Renal cortex interstitium (tissue), 11 donors: ENCODE measurements at regions not wholly inside any gene's neighbourhood (a gene's known extent, or its start where the extent isn't known, plus 50 kb on each side); places are given as distances from the start of the nearest gene placed in this dataset.

Experiments used
- DNase-seq, 11 donors: peaks; one replicate each; pipeline ENCODE4 v3.0.0-alpha.2; 2013; ENCODE audit warnings: low read depth in 9 of 11, low spot score in 4 of 11; ENCODE audit errors: extremely low read depth in 1 of 11

- DNase-seq = no peak
Observed at GRCh38 chr22:49600468-49600867, 227.2 kb downstream of the BRD1 start.

DNA sequence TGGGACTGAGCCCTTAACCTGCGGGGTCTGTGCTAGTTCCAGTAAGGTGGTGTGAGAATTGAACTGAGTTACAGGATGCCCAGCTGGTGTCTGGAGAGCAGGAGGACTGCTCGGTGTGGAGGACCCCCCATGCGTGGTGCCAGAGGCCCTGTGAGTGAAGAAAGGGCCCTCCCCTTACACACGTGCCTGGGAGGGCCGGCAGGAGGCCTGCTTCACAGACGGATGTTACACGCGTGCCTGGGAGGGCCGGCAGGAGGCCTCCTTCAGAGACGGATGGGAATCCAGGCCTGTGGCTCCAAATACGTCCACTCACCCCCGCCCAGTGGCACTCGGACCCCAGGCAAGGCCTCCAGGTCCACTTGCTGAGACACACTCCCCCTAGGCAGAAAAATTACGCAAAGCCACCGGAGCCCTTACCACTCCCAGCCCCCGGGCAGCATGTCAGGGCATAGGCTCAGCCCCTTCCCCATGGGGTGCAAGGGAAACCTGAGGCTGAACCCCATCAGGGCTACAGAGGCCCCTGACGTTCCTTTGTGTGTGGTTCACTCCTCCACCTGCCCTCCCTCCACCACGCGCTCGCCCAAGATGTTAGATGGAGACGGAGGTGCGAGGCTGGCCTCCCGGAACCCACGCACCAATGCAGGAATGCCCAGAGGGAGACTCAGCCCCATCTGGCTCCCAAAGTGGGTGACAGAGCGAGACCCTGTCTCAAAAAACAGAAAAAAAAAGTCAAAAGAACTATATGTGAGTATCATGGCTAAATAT lies 227.8 kb downstream of the BRD1 start:
- DNase-seq = no peak

- DNase-seq = no peak
Observed at GRCh38 chr22:49599039-49599438, 228.6 kb downstream of the BRD1 start.

DNA sequence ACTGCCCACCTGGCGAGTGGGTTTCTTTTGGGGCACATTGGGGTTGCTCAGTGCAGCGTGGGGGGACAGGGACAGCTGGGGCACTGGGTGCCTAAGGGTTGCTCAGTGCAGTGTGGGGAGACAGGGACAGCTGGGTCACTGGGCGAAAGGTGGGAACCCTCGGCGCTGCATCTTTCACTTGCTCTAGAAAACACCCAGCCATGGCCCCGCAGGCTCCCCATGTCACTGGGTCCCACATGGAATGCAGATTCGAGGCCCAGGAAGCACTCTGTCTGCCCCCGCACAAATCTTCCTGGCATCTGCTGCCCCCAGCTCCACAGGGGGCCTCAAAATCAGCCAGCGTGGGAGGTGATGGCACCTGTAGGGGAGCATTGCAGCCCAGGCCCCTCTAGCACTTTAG lies 229.3 kb downstream of the BRD1 start:
- DNase-seq = no peak

- no peak for DNase-seq
Observed at GRCh38 chr22:49597428-49598039, 230.1 kb downstream of the BRD1 start.

- DNase-seq = no peak
Observed at GRCh38 chr22:49595465-49596078, 232.1 kb downstream of the BRD1 start.

GRCh38 chr22:49594078-49594477 lies 233.6 kb downstream of the BRD1 start:
- no peak for DNase-seq

- no peak for DNase-seq
Observed at GRCh38 chr22:49593509-49593908, 234.2 kb downstream of the BRD1 start.

DNA sequence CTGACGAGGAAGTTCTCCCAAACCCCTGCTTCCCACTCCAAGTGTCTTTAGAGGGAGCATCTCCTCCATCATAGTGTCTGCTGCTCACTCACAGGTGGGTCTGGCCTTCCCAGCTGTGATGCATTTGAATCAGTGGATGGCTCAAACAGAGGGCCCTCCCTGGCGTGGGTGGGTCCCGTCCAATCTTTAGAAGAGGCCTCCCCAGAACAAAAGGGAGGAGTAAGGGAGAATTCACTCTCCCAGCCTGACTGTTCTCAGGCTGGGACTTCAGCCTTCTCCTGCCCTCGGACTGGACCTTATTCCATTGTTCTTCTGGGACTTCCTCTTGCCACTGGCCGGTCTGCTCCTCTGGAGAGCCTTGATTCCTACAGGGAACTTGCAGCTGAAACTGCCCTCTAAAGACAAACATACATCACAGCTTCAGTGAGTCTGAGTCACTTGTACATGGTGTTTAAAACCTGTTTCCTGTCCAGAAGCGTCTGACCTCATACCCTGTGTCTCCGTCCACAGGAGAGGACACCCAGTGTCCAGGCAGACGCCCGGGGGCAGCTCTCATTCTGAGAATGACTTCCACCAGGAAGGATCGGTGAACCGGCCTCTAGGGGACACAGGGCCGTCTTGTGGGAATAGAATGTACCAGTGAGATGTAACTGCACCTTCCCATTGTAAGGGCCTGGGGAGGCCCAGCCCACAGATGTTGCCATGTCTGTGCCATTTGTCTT lies 234.7 kb downstream of the BRD1 start:
- no peak for DNase-seq

GRCh38 chr22:49590851-49591445 lies 236.7 kb downstream of the BRD1 start:
- no peak for DNase-seq

DNA sequence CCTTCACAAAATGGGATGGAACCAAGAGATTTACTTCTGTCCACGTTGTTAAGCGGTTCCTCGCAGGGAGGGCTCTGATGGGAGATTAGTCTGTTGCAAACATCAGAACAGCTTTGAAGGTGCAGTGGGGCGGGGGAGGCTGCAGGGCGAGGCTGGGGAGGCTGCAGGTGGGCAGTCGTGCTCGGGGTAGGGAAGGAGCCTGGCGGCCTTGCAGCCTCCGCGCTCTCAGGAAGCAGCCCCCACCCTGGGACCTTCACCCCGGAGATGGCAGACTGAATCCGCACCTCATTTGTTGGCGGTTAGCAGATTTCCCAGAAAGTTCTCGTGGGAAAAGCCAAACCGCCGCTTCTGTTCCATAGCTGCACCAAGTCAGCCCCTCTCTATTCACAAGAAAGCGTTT lies 237.3 kb downstream of the BRD1 start:
- DNase-seq = no peak

- no peak for DNase-seq
Observed at GRCh38 chr22:49589811-49590210, 237.9 kb downstream of the BRD1 start.

GRCh38 chr22:49589301-49589700 lies 238.4 kb downstream of the BRD1 start:
- DNase-seq = no peak

GRCh38 chr22:49588739-49589138 lies 238.9 kb downstream of the BRD1 start:
- no peak for DNase-seq

GRCh38 chr22:49587987-49588386 lies 239.7 kb downstream of the BRD1 start:
- DNase-seq = no peak

DNA sequence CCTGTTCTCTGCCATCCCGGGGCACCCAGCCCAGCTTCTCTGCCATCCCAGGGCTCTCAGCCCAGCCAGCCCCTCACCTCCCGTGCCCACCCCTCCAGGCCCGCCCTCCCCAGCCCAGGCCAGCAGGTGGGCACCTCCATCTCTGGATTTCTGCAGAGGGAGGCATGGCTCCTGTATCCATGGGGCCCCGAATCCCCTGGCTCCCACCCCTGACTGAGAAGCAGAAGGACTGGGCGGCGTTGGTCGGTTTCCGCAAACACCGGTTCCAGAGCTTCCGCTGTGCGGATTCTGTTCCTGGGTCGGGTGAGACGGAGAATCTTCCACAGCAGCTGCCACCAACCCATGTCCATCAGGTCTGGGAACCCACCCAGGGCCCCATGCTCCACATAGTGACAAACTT lies 240.3 kb downstream of the BRD1 start:
- DNase-seq = no peak

- no peak for DNase-seq
Observed at GRCh38 chr22:49586873-49587272, 240.8 kb downstream of the BRD1 start.

DNA sequence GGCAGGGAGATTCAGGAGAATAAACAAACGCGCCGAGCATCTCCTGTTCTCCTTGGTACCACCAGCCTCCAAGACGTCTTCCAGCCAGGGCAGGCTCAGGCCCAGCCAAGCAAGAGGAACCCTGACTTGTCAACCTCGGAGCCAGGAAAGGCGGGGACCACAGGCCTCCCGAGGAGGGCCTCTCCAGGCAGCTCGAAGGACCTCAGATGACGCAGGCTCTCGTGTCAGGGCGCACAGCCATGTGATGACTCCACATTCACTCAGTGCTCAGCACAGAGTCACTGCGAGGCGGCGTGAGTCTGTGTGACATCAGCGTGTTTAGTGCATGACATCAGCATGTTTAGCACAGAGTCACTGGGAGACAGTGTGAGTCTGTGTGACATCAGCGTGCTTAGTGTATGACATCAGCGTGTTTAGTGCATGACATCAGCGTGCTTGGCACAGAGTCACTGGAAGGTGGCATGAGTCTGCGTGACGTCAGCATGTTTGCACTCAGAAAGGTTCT lies 241.4 kb downstream of the BRD1 start:
- DNase-seq = no peak

GRCh38 chr22:49585461-49586243 lies 242.0 kb downstream of the BRD1 start:
- no peak for DNase-seq
